NCI-H187 (cell line): ENCODE measurements at regions not wholly inside any gene's neighbourhood (a gene's known extent, or its start where the extent isn't known, plus 50 kb on each side); places are given as distances from the start of the nearest gene placed in this dataset.
"Not testable (repeated sequence)": the region's sequence is repeated elsewhere in the genome, so short reads cannot be mapped to it uniquely, and the experiment has no call there.

ENCODE experiments used
- DNase-seq, 2 experiments: peaks; one replicate each; lab custom pipeline; 2025; lab: John Stamatoyannopoulos, UW

DNA sequence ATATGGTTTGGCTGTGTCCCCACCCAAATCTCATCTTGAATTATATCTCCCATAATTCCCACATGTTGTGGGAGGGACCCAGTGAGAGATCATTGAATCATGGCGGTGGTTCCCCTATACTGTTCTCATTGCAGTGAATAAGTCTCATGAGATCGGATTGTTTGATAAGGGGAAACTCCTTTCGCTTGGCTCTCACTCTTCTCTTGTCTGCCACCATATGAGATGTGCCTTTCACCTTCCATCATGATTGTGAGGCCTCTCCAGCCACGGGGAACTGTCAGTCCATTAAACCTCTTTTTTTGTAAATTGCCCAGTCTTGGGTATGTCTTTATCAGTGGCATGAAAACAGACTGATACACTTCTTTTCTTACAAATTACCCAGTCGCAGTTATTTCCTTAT lies 417.6 kb upstream of the RUNX1 start:
- DNase-seq, result not testable (repeated sequence)

DNA sequence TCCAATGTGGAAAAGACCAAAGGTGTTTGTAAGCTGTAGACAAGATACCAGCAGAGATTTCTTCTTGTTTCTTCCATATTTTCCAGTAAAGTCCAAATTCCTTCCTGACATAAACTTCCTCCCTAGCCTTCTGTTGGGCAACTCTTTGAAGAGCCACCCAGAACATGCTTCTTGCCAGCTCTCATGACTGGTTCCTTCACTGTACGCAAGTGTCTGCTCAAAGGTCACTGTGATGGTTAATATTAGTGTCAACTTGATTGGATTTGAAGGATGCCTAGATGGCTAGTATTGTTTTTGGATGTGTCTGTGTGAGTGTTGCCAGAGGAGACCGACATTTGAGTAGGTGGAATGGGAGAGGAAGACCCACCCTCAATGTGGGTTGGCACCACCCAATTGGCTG lies 416.6 kb upstream of the RUNX1 start:
- DNase-seq, result no peak

DNA sequence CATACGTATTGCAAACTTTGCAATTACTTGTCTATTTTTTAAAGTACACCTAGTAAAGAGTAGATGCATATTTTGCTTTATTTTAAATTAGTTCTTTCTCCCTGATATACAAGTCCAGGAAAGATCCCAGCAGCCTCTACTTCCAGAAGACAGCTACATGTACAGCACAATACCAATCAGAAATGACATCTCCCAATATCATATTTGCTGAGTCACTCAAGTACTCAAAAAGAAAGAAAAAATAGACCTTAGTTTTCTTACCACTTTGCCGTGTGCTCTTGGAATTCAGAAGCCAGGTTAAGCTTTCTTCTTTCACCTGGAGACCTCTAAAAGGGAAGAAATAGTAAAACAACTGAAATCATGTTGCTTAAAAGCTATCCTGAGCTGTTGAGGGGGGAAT lies 412.6 kb upstream of the RUNX1 start:
- no peak for DNase-seq

DNA sequence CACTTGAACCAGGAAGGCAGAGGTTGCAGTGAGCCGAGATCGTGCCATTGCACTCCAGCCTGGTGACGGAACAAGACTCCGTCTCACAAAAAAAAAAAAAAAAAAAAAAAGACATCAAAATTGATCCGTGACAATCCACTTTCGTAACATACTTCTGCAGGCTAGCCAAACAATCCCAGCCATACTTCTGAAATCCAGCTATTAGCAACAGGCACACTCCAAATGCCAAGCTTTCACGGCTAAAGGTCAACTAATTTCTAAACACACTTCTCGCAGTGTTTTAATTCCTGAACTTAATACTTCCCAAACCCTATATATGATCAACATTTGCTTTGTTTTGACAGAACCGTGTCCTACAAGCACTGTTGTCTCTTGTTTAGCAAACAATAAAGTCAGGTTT lies 411.3 kb upstream of the RUNX1 start:
- no peak for DNase-seq

DNA sequence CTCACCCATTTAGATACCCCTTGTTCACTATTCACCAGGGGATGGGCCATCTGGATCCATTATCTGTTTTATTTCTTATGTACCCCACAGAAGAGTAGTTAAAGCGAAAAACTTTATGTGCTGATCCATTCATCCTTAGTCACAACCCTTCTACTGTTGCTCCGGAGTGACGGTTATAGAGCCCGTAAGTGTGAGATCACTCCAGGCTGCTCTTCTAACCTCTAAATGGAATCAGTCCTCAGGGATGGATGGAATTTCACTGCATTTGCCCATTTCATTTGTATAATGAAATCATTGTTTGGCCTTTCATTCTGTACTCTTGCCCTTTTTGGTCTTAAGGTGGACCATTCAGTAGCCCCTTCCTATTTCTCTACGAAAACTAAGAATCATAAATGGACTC lies 409.3 kb upstream of the RUNX1 start:
- DNase-seq, result no peak

DNA sequence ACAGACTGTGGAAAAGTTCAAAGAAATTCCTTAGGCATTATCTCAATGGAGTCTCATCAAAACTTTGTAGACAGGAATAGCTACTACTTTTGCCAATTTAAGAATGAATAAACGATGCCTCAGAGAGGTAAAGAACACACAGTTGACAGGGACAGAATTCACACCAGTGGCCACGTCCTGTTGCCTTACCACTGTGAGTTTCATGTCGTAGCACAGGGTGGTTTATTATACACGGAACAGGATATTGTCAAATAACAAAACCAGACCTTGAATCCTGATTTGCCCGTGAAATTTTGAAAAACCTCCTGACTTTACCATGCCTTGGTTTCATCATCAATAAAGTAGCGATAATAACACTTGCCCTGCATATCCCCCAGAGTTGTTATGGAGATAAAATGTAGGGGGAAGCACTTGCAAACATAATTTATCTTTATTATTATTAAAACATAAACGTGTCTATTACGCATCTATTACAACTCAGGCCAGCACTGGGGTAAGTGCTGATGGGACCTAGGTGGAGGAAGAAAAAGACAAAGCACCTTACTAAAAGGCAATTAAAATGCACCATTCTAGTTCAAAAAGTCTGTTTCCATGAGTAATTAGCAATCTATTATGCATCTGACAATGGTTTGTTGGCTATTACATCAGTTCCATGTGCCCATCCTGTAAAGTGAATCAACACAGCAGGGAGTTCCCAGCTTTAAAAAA lies 408.1 kb upstream of the RUNX1 start:
- DNase-seq, result no peak

DNA sequence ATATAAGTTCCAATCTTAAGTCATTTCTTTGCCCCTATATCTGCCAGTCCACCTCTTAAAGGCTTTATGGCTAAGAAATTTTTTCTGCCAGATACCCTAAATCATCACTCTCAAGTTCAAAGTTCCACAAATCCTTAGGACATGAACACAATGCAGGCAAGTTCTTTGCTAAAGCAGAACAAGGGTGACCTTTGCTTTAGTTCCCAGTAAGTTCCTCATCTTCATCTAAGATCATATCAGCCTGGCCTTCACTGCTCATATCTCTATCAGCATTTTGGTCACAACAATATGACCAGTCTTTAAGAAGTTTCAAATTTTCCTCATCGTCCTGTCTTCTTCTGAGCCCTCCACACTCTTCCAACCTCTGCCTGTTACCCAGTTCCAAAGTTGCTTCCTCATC lies 402.2 kb upstream of the RUNX1 start:
- DNase-seq, result no peak

DNA sequence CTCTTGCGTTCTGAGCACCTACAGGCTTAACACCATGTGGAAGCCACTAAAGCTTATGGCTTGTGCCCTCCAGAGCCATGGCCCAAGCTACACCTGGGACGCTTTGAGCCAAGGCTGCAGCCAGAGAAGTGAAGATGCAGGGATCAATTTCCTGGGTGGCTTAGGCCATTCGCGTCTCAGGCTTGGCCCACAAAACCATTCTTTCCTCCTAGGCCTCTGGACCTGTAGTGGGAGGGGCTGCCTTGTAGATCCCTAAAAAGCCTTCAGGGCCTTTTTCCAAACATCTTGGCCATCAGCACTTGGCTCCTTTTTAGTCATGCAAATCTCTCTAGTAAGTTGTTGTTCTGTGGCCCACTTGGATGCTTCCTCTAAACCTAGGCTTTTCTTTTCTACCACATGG lies 401.7 kb upstream of the RUNX1 start:
- no peak for DNase-seq

DNA sequence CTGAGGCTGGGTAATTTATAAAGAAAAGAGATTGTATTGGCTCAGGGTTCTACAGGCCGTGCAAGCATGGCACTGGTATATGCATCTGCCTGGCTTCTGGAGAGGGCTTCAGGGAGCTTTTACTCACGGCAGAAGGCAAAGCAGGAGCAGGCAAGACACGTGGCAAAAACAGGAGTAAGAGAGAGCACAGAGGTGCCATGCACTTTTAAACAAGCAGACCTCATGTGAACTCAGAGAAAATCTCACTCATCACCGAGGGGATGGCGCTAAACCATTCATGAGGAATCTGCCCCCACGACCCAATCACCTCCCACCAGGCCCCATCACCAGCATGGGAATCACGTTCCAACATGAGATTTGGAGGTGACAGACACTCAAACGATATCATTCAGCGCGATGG lies 400.7 kb upstream of the RUNX1 start:
- DNase-seq, result no peak

DNA sequence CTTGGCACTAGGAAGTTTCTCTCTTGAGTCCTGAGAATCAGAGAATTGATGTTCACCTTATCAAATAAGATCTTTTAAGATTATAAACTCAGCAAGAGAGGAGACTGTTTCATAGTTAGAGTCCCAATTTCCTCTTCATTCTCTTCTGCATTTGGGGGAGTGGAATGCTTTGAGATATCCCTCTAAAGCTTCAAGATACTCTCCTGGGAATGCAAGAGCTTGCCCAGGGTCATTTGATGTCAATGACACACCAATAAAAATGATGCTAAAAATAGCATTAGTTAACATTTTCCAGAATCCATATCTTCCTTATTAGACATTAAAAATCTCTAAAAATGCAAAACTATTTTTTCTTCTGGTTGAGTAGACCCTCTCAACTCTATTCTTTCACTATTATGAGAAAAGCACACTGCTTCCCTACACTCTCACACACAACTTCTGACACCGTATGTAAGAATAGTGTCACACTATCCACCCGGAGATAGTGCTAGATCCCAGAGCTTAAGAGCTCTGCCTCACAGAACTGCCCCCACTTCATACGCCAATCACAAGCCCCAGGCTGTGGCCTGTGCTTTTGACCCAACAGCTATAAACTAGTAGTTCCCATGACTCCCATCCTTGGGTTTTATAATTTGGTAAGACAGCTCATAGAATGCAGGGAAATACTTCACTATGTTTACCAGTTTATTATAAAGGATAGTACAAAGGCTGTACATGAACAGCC lies 399.9 kb upstream of the RUNX1 start:
- no peak for DNase-seq

DNA sequence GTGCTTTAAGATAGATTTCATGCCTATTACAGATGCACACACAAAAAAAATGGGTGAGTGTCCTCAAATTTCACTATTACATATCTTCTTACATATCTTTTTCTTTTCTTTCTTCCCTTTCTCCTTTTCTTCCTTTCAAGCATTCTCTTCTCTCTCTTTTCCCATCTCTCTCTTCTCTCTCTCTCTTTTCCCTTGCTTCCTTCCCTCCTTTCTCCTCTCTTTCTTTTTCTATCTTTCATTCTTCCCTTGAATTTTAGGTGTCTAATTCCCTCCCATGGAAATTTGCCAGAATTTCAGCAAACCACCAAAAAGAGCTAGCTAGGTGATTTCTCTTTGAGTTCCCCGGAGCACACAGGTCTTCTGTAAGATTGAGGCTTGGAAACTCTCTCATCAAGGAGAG lies 395.3 kb upstream of the RUNX1 start:
- DNase-seq, result no peak

DNA sequence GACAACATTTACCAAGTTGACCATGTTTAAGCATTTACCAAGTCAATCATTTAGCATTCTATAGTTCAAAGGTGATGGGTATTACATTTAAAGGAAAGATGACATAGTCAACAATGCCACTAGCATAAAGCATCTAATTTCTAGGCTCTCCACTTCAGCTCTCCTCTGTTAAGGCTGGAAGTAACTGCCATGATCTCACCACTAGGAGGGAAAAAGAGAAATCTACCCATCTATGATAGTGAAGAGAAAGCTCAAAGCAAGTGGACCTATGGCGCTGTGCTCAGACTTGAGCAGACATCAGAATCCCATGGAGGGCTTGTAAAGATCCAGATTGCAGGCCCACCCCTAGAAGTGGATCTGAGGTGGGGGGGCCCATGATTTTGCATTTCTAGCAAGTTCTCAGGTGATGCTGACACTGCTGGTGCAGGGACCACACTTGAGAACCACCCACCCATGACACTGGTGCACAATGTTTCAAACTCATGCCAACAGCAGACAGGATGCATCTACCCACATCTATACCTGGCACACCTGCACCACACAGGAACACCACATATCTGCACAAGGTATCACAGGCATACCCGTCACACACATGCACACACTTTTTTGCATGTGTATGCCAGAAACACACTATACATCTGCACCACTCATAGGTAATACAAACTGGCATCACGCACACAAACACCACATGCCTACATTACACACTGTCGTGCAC lies 392.9 kb upstream of the RUNX1 start:
- no peak for DNase-seq

DNA sequence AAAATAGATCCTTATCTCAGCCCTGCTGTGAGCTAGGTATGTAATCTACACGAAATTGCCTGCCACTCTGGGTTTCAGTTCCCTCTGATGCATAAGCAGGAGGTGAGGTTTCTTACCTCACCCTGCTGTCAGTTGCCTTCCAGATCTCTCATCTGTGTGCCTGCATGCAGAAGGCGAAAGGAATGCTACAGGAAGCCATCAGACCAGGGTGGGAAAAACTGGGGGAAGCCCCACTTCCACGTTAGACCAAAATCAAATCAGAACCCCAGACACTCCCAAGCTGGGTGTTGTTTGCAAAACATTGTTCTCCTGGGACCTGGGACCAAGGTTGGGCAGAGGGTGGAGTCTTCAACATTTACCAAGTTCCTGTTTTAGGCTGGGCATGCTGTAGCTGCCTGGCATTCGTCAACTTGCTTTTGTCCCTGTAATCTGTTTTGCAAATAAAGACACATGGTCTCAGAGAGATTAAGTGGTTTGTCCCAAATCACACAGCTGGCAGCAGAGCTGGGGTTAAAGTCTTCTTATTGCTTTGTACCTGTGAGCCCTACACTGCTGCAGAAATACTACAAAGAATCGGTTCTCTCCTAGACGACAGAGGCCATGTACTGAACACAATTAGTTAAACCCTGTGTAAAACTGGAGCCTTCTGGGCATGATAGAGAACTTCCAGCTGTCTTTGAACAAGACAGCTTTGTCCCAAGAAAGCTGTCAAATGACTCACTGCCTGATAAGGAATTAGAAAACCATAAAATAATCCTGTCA lies 389.7 kb upstream of the RUNX1 start:
- no peak for DNase-seq

DNA sequence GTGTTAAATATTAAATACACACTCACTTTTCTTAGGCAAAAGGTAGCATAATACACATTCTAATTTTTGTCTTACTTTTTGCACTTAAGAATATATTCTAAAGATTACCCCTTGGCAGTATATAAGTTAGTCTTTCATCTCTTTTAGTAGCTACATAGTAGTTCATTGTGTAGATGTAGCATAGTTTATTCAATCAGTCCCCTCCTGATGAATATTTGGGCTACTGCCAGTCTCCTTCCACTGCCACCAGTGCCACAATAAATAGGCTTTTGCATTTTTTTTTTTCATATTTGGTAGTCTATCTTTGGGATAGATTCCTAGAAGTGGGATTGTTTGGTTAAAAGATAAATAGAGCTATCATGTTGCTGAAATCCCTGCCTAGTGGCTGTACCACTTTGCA lies 388.8 kb upstream of the RUNX1 start:
- no peak for DNase-seq

DNA sequence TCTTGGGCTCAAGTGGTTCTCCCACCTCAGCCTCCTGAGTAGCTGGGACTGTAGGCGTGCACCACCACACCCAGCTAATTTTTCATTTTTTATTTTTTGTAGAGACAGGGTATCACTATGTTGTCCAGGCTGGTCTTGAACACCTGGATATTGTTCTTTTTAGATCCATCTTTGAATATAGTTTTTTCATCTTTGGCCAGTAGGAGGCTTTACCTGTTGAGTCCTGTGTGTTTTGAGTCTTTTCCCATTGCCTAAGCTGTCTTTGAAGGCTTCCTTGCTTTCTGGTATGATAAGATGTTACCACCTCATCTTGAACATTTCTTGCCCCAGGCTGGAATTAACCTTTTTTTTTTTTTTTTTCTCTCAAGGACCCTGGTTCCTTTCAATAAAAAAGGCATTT lies 387.8 kb upstream of the RUNX1 start:
- DNase-seq, result no peak

DNA sequence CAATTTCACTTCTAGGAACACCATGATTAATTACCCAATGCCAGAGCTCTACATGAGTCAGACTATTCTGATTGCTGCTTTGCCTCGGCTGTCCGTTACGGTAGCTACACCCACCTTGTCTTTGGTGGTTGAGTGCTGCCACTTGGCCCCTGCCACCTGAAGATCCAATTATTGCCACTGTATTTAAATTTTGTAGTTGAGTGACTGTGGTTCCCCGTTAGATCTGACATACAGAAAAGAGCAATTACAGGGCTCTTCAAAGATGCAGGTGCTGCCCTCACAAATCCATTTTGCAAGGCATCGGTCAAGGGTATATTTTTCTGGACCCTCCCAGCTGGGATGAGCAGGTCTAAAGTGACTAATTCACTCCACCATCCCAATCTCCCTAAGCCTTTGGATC lies 383.5 kb upstream of the RUNX1 start:
- DNase-seq, result not testable (repeated sequence)

DNA sequence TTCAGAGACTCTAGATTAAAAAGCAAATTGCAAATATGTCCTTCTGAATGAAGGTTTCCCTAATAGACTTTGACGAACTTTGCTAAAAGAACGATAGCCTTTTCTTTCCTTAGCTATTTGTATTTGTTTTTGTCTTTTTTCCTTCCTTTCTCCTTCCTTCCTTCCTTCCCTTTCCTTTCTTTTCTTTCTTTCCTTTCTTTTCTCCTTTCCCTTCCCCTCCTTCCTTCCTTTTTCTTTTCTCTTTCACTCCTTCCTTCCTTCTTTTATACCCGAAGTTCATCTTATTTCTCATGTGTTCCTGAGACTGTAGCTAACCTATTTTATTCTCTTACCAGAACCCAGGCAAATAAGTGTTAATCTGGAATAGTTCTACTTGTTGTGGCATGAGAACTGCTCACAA lies 381.2 kb upstream of the RUNX1 start:
- DNase-seq, result no peak

DNA sequence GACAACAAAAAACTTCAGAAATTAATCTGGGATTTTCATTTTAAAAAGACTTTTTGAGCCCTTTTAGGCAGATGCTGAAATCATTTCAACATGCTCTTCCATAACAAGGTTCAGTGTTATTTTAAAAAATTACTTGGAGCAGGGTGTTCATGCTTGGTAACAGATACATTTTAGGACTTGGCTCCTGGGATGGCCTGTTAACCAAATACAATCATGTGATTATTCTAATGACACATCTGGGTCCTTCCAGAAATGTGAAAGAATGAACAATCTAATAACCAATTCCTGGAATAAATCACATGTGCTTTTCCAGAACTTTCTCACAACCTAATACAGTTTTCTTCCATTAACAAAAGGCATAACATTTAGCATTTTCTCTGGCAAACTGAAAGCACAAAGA lies 379.8 kb upstream of the RUNX1 start:
- no peak for DNase-seq

DNA sequence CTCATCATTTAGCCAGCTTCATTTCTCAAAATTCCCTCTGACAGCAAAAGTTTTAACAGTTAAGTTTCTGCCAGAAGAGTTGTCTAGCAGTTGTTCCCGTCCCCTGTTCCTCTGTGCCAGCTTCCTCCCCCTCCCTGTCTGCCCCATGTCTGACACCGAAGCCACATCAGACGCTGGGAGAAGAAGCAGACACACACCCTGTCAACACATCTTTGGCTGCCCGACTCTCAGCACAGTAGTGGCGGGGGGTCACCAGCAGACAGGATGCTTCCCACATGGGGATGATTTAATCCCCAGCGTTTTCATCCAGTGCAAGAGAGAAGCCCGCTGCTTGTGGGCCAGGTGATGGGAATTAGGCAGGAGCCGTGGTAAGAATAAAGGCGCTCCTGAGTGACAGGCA lies 379.4 kb upstream of the RUNX1 start:
- DNase-seq, result no peak

DNA sequence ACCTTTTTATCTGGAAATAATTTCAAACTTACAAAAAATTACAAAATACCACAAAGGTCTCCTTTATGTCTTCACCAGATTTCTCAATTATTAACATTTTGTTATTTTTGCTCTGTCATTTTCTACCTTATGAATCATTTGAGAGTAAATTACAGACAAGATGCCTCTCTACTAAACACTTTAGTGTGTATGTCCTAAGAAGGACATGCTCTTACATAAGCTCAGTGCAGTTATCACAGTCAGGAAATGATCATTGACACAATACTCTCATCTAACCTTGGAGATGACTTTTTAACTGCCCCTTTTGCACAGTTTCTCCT lies 378.9 kb upstream of the RUNX1 start:
- DNase-seq, result no peak

DNA sequence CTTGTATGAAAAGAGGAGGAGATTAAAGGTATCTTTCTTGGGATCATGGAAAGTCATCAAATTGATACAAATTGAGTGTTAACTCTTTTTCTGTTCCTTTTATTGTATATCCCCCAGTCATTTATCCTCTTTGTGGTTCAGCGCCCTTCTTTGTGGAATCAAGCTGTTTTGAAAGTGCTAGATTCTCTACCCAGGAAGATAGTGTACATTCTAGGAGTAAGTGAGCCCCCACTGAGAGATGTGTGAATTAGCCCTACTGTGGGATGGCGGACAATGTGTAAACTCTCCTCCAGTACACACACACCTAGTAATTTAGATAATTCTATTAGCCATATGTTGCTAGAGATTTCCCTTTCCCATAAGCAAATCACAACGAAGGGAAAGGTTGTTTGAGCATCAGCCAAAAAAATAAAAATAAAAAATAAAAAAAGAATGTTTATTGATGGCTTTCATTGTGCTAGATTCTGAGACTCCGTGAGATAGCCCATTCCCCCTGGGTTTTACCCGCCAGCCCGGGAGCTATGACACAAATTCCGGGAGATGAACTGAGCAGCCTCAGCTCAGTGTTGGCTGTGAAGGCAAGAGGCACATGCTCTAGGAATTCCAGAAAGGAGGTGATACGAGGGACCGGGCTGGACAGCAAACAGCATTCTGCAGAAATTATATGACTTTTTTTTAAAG lies 378.4 kb upstream of the RUNX1 start:
- no peak for DNase-seq

DNA sequence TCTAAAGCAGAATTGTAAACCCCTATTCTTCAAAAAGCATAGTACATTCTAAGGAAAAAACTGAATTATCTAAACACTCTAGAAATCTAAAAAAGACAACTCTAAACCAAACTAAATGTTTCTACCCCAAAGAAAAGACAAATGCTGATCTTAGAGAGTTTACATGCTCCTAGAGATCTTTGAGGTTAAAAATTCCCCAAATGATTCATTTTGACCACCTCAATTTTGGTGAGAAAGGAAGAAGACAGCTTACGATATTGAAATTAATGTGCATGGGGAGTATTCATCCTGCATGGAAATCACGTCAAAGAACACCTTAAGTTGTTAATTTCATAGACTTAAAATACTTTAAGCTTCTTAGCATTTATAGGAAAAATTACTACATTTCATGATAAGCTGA lies 377.8 kb upstream of the RUNX1 start:
- DNase-seq, result no peak
